EL (cell line): ENCODE measurements at regions not wholly inside any gene's neighbourhood (a gene's known extent, or its start where the extent isn't known, plus 50 kb on each side); places are given as distances from the start of the nearest gene placed in this dataset.
A peak's percentile ranks its signal among the peaks of the same experiment; 100 is the strongest.
"Not testable (repeated sequence)": the region's sequence is repeated elsewhere in the genome, so short reads cannot be mapped to it uniquely, and the experiment has no call there.

ENCODE experiments used
- DNase-seq: peaks from one replicate; pipeline ENCODE4 v3.0.0-alpha.2; 2016

GRCh38 chr6:44723439-44724197, 336.1 kb downstream of the CDC5L start:
- DNase-seq, result no peak

DNA sequence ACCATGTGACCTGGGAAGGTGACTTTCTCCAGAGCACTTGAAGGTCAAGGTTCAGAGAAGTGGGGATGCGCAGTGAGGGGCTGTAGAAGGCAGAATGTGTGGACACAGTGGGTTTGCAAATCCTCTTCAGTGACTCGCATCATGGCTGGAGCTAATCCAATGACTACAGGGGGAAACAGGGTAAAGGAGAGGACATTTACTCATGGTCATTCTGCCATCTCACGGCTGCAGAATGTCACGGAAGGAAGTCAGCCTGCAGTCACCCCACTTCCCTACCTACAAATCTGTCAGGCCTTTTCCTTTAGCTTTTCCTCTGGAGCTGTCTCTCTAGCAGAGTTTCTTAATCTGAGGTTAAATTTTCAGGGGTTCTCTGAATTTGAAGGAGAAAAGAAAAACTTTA, 337.6 kb downstream of the CDC5L start:
- DNase-seq, result peak; percentile 63

GRCh38 chr6:44727651-44728630, 340.4 kb downstream of the CDC5L start:
- no peak for DNase-seq

DNA sequence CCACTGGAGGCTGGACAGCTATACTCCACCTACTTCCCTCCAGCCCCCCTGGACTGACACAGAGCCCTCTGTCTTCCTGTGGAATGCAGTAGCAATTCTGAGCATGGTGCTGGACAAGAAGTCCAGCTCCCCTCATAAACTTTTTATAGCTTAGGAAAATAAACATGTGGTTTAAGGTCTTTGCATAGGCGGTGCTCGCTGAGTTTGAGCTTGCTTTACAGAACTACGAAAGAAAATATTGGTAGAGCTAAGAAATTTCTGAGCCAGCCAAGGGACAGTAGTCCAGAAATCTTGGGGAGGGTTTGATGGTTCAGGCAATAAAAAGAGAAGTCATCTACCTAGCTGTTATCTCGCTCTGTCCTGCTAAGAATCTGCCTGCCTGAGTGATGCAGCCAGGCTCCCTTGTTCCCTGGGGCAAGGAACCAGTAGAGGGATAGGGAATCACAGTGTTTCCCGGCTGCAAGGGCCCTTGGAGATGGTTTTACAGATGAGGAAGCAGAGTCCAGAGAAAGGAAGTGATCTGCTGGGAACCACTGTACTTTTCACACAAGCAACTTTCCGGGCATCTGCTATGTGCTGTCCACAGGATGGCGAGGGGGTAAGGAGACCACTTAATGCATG, 343.4 kb downstream of the CDC5L start:
- DNase-seq, result peak; percentile 90

GRCh38 chr6:44731485-44732095, 344.1 kb downstream of the CDC5L start:
- DNase-seq, result peak; percentile 42

DNA sequence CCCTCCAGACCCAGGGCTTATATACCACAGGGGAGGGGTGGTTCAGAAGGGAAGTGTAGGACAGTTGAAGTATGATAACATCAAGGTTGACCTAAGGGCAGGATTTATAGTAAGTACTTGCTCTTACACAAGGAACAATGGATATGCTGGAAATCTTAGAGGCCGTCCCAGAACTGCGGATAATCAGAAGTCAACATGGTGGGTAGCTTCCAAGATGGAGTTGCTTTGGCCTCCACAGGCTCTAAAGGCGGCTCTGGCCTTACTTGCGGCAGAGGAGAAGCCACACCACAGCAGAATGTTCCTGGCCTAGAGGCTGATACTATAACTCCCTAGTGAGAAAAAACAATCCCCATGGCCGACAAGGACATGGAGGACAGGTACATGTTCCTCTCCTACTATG, 344.7 kb downstream of the CDC5L start:
- no peak for DNase-seq

DNA sequence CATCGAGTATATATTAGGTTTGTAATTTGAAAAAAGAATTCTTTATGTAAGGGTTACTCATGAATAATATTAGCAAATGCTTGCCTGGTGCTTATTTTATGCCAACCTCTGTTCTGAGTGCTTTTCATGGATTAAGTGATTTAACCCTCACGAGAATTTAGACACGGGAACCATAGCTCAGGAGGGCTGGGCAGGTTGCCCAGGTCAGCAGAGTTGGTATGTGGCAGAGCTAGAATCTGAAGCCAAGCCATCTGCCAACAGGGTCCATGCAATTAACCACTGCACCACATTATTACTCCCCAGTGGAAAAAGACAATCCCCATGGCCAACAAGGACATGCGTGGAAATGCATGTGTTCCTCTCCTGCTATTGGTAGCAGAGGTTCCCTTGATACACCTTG, 345.6 kb downstream of the CDC5L start:
- no peak for DNase-seq

DNA sequence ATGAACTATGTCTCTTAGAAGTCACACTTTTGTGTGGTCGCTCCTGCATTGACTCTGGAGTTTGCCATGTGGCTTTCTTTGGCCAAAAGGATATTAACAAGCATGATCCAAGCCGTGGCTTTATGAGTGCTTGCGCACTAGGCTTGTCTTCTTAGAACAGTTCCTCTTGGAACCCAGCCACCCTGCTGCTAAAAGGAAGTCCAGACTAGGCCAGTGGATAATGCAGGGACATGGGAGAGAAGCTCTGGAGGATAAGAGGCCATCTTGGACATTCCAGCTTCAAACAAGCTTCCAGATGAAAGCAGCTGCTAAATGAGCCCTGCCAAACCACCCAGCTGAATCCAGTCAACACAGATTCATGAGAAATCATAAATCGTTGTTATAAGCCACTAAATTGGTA, 346.4 kb downstream of the CDC5L start:
- no peak for DNase-seq

- DNase-seq, result no peak
These were observed 347.6 kb downstream of the CDC5L start for GRCh38 chr6:44734886-44735629.

DNA sequence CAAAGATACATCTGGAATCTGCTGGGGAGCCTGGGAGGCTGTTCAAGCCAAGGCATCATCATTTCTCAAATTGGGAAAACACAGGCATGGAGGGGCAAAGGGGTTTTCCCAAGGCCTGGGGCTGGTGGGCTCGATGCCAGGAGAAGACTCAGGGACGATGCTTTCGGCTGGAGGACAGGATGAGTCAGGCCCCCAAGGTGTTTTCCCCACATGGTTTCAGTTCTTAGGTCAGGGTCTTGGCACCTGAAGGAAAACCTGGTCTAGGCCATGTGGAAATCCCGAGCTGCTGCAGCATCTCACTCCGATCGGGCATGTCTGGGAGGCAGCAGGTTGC, 348.1 kb downstream of the CDC5L start:
- peak; percentile 81 for DNase-seq

DNA sequence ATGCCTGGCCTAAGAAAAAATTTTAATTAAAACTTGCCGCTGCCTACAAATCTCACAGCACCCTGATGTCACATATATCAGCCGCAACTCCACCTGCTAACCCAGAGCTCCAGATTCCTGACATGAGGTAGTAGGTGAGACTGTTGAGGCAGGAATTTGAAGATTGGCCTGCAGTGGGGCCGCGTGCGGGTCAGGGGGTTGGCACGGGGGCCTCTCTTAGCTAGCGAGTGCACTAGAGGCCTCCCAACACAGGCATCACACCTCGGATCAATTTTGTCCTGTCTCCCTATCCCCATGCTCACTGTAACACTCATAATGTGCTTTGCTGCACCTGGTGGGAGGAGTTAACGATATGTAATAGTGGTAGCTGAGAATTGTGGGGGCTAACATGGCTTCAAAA, 349.8 kb downstream of the CDC5L start:
- no peak for DNase-seq

GRCh38 chr6:44737829-44738528, 350.5 kb downstream of the CDC5L start:
- DNase-seq, result no peak

DNA sequence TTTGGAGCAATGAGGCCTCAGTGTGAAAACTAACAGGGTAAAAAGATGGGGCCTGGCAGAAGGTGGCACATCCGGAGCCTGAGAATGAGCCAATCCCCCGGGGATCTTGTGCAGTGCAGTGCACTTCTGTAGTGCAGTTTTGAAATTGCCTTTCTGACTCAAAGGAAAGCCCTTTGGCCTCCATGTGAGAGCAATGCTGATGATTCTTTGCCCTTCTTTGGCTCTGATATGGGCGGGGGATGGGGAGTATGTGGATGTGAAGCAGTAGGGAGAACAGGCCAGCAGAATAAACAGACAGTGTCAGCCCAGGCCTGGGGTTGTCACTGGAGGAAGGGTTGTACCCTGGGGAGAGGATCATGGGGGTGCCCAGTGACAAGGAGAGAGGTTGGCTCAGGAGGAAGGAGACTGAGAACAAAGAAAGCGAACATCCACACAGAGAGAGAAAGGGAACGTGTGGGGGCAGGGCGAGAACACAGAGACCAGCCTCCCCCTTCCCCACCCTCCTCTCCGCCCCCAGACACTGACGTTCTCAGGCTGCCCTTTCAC, 351.2 kb downstream of the CDC5L start:
- DNase-seq, result peak; percentile 69

- no peak for DNase-seq
These were observed 351.7 kb downstream of the CDC5L start for GRCh38 chr6:44739181-44739580.

GRCh38 chr6:44740566-44741120, 353.1 kb downstream of the CDC5L start:
- DNase-seq, result no peak

DNA sequence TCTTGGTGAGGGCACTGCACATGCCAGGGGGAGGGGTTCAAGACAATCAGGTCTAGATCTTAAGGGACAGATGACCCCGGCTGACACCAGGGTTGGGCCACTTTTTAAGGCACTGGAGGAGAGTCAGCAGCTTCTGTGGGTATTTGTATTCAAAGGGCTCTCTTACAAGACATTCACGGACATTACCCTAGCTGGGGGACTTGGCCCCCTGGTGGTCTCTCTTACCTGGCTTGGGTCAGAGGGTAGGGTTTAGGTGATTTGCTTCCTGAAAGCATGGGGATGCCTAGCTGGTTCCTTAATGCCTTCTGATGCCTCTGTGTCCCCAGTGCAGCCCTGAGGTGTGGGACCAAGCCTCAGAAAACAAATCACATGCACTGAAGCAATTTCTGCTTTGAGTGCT, 354.7 kb downstream of the CDC5L start:
- DNase-seq, result no peak

DNA sequence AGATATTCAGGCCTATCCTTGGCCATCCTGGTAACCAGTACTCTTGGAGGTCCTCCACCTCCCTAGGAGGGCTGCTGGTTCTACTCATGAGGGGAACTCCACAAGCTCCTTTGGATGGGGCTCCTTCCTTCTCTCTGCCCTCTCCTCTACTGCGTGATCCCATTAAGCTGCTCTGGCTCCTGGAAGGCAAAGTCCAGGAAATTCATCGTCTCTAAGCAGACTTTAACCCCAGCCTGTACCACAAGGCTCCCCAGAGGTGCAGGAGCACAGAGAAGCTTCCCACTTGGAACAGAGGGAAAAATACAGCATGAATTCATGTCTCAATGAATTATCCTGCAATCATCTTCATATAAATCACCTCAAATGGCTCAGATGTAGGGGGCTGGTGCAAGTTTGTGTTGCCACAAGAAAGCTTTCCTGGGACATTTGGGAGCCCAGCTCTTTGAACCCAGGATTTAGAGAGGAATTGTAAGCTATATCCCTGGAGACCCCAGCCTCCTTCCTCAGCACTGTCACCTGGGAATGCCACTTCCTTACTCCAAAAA, 355.4 kb downstream of the CDC5L start:
- DNase-seq, result no peak

- DNase-seq, result not testable (repeated sequence)
These were observed 372.6 kb downstream of the CDC5L start for GRCh38 chr6:44760116-44760515.

- DNase-seq, result no peak
These were observed 373.5 kb downstream of the CDC5L start for GRCh38 chr6:44761046-44761445.

DNA sequence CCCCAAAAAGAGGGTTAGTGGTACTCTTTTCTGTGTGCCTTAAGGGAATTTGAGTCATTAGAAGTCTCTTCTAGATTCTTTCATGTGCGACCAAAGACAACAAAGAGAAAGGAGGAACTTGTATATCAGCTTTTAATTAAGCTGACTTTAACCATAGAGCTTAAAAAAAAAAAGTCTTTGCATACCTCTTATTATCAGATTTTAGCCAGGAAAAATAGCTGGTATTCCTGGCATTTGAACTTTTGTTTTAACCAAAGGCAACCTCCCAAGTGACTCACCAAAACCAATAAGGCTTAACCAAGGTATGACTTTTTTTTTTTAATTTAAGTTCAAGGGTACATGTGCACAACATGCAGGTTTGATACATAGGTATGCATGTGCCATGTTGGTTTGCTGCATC, 375.0 kb downstream of the CDC5L start:
- peak; percentile 39 for DNase-seq
